Astrocyte of the hippocampus (primary cell): ENCODE measurements at regions not wholly inside any gene's neighbourhood (a gene's known extent, or its start where the extent isn't known, plus 50 kb on each side); places are given as distances from the start of the nearest gene placed in this dataset.

Source experiments
- DNase-seq: peaks from one replicate; pipeline ENCODE4 v3.0.0; 2011; ENCODE audit warnings: low read depth, low spot score

- no peak for DNase-seq
Measured at GRCh38 chr12:115583591-115583990, 693.9 kb downstream of the MED13L start.

DNA sequence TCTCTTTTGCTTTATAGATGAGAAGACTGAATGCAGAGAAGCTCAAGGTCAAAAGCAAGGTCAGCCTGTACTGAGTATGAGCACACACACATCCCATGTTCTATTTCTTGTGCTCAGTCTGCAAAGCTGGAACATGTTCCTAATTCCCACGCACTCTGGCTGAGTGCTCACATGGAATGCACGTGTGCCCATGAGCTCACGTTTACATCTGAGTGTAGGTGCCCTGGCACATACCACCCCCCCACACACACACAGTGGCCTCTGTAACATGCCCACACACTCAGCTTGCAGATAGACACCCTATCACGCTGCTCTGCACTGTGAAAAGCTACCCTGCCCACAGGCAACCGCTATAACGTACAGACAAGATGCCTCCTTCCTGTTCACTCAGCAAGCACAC, 700.1 kb downstream of the MED13L start:
- DNase-seq, result no peak

- DNase-seq, result no peak
Measured at GRCh38 chr12:115574826-115575225, 702.7 kb downstream of the MED13L start.

DNA sequence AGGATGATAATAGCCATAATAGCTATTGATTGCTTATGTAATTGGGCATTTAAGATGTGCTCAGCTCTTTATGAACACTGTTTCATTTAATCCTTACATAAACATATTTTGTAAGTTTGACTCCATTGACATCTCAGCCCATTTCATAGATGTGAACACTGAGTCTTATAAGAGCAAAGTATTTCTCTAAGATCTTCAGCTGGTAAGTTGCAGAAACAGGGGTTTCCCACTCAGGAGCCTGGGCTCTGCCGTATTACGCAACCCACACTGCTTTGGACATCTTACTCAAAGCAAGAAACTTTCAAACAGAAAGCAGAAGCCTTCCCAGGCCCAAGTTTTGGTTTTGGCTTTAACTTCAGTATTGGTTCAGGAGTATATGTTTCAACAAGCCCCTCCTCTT, 705.1 kb downstream of the MED13L start:
- DNase-seq, result no peak

- no peak for DNase-seq
Measured at GRCh38 chr12:115571446-115571845, 706.0 kb downstream of the MED13L start.

DNA sequence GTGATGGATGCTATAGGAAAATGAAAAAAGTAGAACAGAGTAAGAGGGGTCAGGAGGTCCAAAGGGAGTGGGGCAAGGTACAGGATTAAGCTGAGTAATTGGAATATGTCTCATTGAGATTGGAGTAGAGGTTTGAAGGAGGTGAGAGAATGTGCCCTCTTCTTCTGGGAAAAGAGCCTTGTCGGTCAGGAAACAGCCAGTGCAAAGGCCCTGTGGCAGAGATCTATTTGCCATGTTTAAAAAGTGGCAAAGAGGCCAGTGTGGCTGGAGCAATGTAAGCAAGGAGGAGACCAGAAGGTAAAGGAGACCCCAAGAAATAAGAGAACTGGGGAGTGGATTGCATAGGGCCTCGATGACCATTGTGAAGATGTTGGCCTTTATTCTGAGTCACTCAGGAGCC, 706.5 kb downstream of the MED13L start:
- no peak for DNase-seq

GRCh38 chr12:115570069-115570777, 707.3 kb downstream of the MED13L start:
- peak; percentile 47 for DNase-seq

DNA sequence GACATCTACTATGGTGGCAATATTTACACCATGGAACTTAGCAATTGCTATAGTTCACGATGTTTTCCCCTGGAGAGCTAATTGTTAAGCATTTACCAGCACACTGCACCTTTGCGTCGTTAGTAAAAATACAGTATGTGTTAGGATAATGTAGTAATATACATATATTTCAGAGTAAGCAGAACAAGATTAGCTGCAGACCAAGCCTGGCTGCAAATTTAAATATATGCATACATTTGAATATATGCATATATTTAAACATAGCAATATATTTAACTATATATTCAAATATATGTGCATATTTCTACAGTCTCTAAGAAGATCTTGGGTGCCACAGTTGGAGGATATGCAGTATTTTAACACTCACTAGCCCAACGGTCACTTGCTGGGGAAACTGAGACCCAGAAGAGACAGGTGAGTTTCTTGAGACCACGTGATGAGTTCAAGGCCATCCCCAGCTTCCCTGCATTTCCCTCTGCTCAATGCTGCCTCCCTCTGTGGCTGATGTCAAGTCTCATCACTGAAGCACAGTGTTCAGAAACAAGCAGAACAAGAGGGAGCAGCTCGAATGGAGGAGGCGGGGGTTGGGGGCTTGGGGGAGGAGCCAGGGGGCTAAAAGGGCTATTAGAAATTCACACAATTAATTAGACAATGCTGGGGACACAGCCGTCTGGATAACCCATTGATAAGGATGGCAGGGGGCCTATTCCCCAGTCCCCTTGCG, 708.0 kb downstream of the MED13L start:
- peak; percentile 32 for DNase-seq

- DNase-seq, result no peak
Measured at GRCh38 chr12:115558281-115558680, 719.2 kb downstream of the MED13L start.

DNA sequence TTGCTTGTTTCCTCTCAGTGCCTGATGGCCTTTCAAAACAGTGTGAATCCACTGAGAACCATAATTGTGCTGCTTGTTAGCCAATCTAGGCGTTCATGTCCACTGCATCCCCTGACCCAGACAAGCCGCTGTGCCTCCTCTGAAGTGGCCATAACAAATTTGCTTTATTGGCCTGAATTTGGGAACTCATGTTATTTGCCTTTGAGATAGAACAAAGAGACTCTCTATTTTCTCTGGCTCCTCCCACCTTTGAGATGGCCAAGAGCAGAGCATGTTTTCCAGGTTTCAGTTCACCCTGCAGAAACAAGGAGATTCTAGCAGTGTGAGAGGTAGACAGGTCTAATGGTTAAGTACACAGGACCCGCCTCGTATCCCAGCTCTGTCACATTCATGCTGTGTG, 723.9 kb downstream of the MED13L start:
- DNase-seq, result no peak

- no peak for DNase-seq
Measured at GRCh38 chr12:115543269-115543668, 734.2 kb downstream of the MED13L start.

DNA sequence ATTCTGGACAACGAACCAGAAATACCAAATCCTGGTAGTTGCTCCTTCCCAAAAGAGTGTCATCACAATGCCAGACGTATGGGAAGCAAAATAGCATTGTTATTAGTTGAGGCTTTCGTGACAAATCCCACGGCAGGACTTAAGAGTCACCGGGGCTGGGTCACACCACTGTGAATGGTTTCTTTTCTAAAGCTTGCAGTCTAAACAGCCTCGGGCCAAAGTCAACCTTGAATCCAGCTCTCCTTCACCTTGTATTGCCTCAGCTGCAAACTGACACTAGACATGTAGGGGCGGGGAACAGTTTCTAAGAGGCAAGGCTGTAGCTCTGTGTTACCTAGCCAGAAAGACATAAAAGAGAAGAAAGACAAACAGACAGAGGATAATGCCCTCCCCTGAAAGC, 734.8 kb downstream of the MED13L start:
- DNase-seq, result no peak

DNA sequence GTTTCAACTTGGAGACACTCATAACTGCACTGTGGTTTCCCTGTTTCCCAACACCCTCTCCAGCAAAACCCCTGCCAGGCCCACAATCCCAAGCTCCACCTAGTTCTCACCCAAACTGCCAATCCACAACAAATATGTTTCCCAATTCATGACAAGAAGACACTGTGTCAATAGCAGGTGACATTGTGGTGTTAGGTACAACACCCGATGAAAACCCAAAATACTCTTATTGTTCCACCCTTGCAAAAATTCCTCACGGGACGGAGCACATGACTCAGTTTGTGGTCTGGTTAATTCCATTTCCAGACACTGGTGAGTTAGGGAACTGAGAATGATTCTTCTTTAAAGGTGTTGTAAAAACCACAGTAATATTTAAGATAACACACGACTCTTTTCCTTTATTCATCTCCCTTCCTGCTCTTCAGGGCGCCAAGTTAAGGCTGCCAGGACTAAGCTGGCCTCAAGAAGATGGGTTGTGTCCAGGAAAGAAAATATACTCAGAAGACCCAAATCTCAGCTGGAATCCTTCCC, 735.5 kb downstream of the MED13L start:
- DNase-seq, result peak; percentile 31

DNA sequence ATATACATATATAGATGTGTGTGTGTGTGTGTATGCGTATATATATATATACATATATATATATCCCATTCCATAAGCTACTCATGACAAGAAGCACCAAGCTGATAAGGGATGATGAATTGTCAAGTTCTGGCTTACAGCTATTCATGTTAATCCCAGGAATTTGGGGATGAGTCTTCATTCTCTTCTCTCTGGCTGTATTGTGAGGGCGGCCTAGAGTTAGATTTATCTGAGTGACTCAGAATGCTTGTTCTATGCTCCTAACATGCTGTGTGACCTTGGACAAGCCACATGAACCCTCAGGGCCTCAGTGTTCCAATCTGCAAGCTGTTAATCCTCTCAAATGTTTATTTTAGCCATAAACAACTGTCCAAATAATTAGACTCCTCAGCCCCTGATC, 749.0 kb downstream of the MED13L start:
- DNase-seq, result no peak

DNA sequence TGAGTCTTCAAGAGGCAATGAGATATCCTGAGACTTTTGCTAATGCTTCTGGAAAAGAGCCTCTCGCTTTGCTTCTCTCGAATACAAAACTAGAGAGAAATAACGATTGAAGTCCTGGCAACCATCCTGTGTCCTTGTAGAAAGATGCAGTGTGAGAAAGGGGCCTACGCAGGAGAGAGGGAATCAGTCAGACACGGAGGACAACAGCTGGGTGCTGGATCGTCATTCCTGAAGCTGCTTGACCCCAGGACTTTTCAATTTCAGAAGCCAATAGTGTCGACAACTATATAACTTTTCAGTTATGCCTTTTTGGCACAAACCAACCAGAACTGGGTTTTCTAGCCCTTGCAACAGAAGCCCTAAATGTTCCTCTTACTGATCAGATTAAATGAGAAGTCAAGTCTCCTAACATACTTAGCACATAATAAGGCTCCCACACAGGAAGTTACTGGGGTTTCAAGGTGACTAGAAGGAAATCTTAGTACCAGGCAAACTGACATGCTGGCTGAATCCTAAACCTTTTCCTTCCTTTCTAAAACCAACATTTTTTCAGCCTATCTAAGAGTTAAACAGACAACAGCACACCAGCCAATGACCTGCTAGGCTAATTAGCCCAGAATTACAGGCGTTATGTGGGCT, 755.6 kb downstream of the MED13L start:
- DNase-seq, result no peak

- no peak for DNase-seq
Measured at GRCh38 chr12:115519887-115520286, 757.6 kb downstream of the MED13L start.

- DNase-seq, result no peak
Measured at GRCh38 chr12:115519359-115519758, 758.1 kb downstream of the MED13L start.

DNA sequence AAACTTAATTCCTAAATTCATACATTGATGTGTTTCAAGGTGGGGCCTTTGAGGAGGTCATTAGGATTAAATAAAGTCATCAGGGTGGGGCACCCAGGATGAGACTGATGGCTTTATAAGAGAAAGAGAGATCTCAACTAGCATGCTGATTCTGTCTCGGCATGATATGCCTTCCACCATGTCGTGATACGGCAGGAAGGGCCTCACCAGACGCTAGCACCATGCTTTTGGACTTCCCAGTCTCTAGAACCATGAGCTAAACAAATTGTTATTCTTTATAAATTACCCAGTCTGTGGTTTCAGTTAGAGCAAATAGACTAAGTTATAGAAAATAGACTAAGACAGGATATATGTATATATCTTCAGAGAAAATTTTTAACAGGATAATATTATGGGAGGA, 759.6 kb downstream of the MED13L start:
- no peak for DNase-seq

- DNase-seq, result no peak
Measured at GRCh38 chr12:115511986-115512711, 765.3 kb downstream of the MED13L start.

DNA sequence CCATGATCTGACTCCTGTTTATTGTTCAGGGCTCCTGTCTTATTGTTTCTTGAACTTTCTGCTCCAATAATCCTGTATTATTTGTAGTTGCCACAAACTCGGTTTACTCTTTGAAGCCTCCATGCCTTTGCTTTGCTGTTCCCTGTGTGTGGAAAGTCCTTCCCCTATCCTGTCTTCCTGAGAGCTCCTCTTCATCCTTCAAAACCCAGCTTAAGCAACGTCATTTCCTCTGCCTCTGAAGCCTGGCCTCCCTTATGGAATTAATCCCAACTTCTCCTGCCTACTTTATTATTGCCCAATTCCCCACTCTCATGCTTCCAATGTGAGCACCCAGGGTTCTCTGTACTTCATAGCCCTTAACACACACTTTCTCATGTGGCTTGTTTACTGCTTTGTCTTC, 766.2 kb downstream of the MED13L start:
- DNase-seq, result no peak

DNA sequence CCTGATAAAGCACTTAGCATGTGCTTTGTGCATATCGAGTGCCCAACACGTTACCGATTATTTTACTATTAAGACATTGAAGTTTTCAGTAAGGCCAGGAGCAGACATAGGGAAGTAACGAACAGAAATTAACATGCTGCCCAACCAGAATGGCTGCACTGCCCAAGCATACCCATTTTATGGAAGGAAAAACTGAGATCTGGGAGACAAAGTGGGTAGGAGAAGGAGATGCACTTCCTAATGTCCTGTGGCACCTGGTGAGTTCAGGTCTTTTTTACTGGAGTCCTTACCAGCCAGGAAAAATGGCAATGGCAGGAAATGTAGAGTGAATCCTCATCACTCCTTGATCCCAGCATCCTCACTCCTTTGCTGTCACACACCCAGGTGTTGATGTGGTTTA, 768.5 kb downstream of the MED13L start:
- no peak for DNase-seq
